IMR-90 (cell line): ENCODE measurements at regions not wholly inside any gene's neighbourhood (a gene's known extent, or its start where the extent isn't known, plus 50 kb on each side); places are given as distances from the start of the nearest gene placed in this dataset.

Source experiments
- ATAC-seq: fragments of 200-7000 bp; cut with Tn5 transposase; 2 replicates; pipeline ENCODE4 v1.9.1; 2020; ENCODE audit warnings: low read depth, mild to moderate bottlenecking, moderate library complexity
- BruUV-seq: library from RNA; stranded (reverse); fragments of 400-500 nt; replicated peaks from 2 replicates; lab custom pipeline; 2021; lab: Mats Ljungman, UMichigan
- CTCF ChIA-PET: fragments of 300-600 bp; formaldehyde crosslinking; extraction: SDS; loops from one replicate; lab custom pipeline; 2021; ENCODE audit warnings: antibody characterized with exemption; lab: Yijun Ruan, JAX
- POLR2A ChIA-PET: fragments of 300-600 bp; sonication (Branson Sonifier 250); formaldehyde crosslinking; loops from one replicate; lab custom pipeline; 2022; ENCODE audit warnings: antibody characterized with exemption; ENCODE audit not compliant: unreplicated experiment; lab: Charles Lee
- DNase-seq: peaks from one replicate; pipeline ENCODE4 v3.0.0; 2013
- H2AFZ ChIP-seq: replicated peaks from 2 replicates; pipeline ENCODE3; 2013; ENCODE audit warnings: low read length, mild to moderate bottlenecking; ENCODE audit not compliant: poor library complexity
- H2AK5ac ChIP-seq: 2 replicates; pipeline ENCODE4 v1.6.1; 2013; ENCODE audit warnings: low read depth, low read length, inconsistent platforms
- H2AK9ac ChIP-seq: replicated peaks from 2 replicates; pipeline ENCODE3; 2013; ENCODE audit warnings: mild to moderate bottlenecking, low read depth, low read length, moderate library complexity; ENCODE audit not compliant: poor library complexity
- H2BK120ac ChIP-seq: 2 replicates; pipeline ENCODE4 v1.6.1; 2013; ENCODE audit warnings: low read depth, low read length, inconsistent platforms
- H2BK15ac ChIP-seq: 3 replicates; pipeline ENCODE4 v1.6.1; 2013; ENCODE audit warnings: low read depth, low read length, inconsistent platforms
- H2BK20ac ChIP-seq: 2 replicates; pipeline ENCODE4 v1.6.1; 2013; ENCODE audit warnings: low read depth, mild to moderate bottlenecking, inconsistent platforms, low read length, moderate library complexity
- H2BK5ac ChIP-seq: 2 replicates; pipeline ENCODE4 v1.6.1; 2013; ENCODE audit warnings: mild to moderate bottlenecking, low read depth, low read length, inconsistent platforms; ENCODE audit not compliant: poor library complexity, severe bottlenecking
- H3K14ac ChIP-seq: replicated peaks from 2 replicates; pipeline ENCODE4 v1.6.1; 2013; ENCODE audit warnings: low read depth, low read length, inconsistent platforms
- H3K18ac ChIP-seq: 2 replicates; pipeline ENCODE4 v1.6.1; 2013; ENCODE audit warnings: low read depth, low read length, control low read depth
- H3K23ac ChIP-seq: 2 replicates; pipeline ENCODE4 v1.6.1; 2013; ENCODE audit warnings: low read depth, low read length, inconsistent platforms
- H3K27ac ChIP-seq: 2 replicates; pipeline ENCODE4 v1.5.1; 2013; ENCODE audit warnings: mild to moderate bottlenecking, control low read depth, low read length; ENCODE audit not compliant: insufficient read depth
- H3K27me3 ChIP-seq: 2 replicates; pipeline ENCODE4 v1.6.1; 2013; ENCODE audit warnings: low read length; ENCODE audit not compliant: control insufficient read depth, insufficient read depth
- H3K36me3 ChIP-seq: 2 replicates; pipeline ENCODE4 v1.6.1; 2013; ENCODE audit warnings: low read length, mixed read lengths; ENCODE audit not compliant: control insufficient read depth, insufficient read depth
- H3K4ac ChIP-seq: 2 replicates; pipeline ENCODE4 v1.6.1; 2013; ENCODE audit warnings: low read depth, low read length, inconsistent platforms
- H3K4me1 ChIP-seq: 2 replicates; pipeline ENCODE4 v1.6.1; 2013; ENCODE audit warnings: low read length, mixed read lengths; ENCODE audit not compliant: control insufficient read depth, insufficient read depth
- H3K4me2 ChIP-seq: 2 replicates; pipeline ENCODE4 v1.6.1; 2013; ENCODE audit warnings: low read depth, mild to moderate bottlenecking, control low read depth, low read length, moderate library complexity
- H3K4me3 ChIP-seq: 2 replicates; pipeline ENCODE4 v1.5.1; 2013; ENCODE audit warnings: low read depth, mild to moderate bottlenecking, control low read depth, low read length, moderate library complexity; ENCODE audit not compliant: insufficient read depth
- H3K56ac ChIP-seq: 2 replicates; pipeline ENCODE4 v1.6.1; 2013; ENCODE audit warnings: low read length, inconsistent platforms; ENCODE audit not compliant: insufficient read depth; ENCODE audit errors: extremely low read depth
- H3K79me1 ChIP-seq, 2 experiments: 2 replicates each; pipeline ENCODE4 v1.6.1; 2013; ENCODE audit warnings: low read length in 2 of 2, inconsistent platforms in 1 of 2, low read depth in 1 of 2
- H3K9ac ChIP-seq: 2 replicates; pipeline ENCODE4 v1.6.1; 2013; ENCODE audit warnings: low read depth, low read length, control low read depth
- H3K9me1 ChIP-seq: 2 replicates; pipeline ENCODE4 v1.6.1; 2013; ENCODE audit warnings: low read length, inconsistent platforms; ENCODE audit not compliant: insufficient read depth
- H3K9me3 ChIP-seq: 2 replicates; pipeline ENCODE4 v1.6.1; 2013; ENCODE audit warnings: low read length; ENCODE audit not compliant: control insufficient read depth, insufficient read depth
- H4K20me1 ChIP-seq: 2 replicates; pipeline ENCODE4 v1.6.1; 2013; ENCODE audit warnings: low read length, inconsistent platforms; ENCODE audit not compliant: insufficient read depth
- H4K5ac ChIP-seq: 2 replicates; pipeline ENCODE4 v1.6.1; 2013; ENCODE audit warnings: mild to moderate bottlenecking, low read depth, low read length, control low read depth
- H4K8ac ChIP-seq, 2 experiments: 2 replicates each; pipeline ENCODE4 v1.6.1; 2013; ENCODE audit warnings: low read depth in 2 of 2, low read length in 2 of 2, control low read depth in 1 of 2, inconsistent platforms in 1 of 2
- H4K91ac ChIP-seq: 2 replicates; pipeline ENCODE4 v1.6.1; 2013; ENCODE audit warnings: low read depth, low read length, inconsistent platforms; ENCODE audit not compliant: insufficient read depth
- MXI1 ChIP-seq: IDR thresholded peaks from 2 replicates; pipeline ENCODE4 v1.6.1; 2012; ENCODE audit warnings: low read depth, mild to moderate bottlenecking, low read length, moderate library complexity, borderline replicate concordance
- WGBS, 2 experiments: methylation state at CpG; one replicate each; pipeline versions ENCODE4 v1.1.5 to v1.1.7; 2013; ENCODE audit warnings: missing lambda C conversion rate in 2 of 2; ENCODE audit not compliant: insufficient read length in 1 of 2; ENCODE audit errors: extremely low coverage in 2 of 2; 5-methylcytosine and 5-hydroxymethylcytosine counted together
- dilution Hi-C: fragments of 300-500 bp; cut with HindIII; formaldehyde crosslinking; loops from one replicate; pipeline ENCODE4 v1.14.3; 2018; ENCODE audit warnings: low sequenced_read_pairs; ENCODE audit not compliant: unreplicated experiment
- in situ Hi-C: fragments of 300-500 bp; cut with MboI; formaldehyde crosslinking; loops from 3 replicates; pipeline ENCODE4 v1.14.3; 2019; ENCODE audit warnings: low sequenced_read_pairs, inconsistent platforms, mixed read lengths
- intact Hi-C: fragments of 100-400 bp; cut with micrococcal nuclease; formaldehyde crosslinking; loops from 2 replicates; pipeline ENCODE4 v1.10.0; 2022

DNA sequence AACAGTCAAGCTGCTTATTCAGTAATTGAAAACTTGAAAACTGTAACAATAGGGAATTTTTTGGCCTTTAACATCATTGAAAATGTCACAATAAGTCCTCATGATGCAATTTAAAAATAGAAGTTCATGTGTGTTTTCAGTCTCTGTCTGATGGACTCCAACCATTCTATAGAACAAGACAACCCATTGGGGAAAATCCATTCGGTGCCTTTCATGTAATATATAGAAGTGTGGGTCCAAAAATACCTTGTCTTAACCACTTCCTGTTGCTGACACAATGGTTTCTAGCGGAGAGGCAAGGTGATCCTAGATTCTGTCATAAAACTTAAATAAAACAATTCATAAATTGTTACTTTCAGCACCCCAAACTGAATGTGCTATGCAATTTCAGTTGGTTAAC is 1131.3 kb upstream of the MAP3K7 start:
- Histone ChIP-seq H2BK15ac (no peak overlapping the region), H2AFZ (no peak overlapping the region), H2BK120ac (no peak overlapping the region), H4K5ac (no peak overlapping the region), H3K9me3 (no peaks in the 10 kb centered on the region), H3K36me3 (no peaks in the 10 kb centered on the region), H3K79me1 (no peaks in the 10 kb centered on the region), H3K27me3 (no peaks in the 10 kb centered on the region), H3K14ac (no peak overlapping the region), H2BK5ac (no peak overlapping the region), H4K8ac (no peak overlapping the region), H3K4me1 (no peaks in the 10 kb centered on the region), H3K9ac (no peak overlapping the region), H2AK5ac (no peak overlapping the region), H3K9me1 (no peaks in the 10 kb centered on the region), H3K27ac (no peak overlapping the region), H3K56ac (no peak overlapping the region), H3K4me3 (no peak overlapping the region), H3K18ac (no peak overlapping the region), H4K20me1 (no peaks in the 10 kb centered on the region), H4K91ac (no peak overlapping the region), H3K23ac (no peak overlapping the region), H3K4me2 (no peak overlapping the region), H2AK9ac (no peak overlapping the region), H2BK20ac (no peak overlapping the region), H3K4ac (no peak overlapping the region)
- dilution Hi-C loops: no loop called here
- WGBS, 2 experiments: no CpG with 5 or more reads among the region's 2 CpGs
- intact Hi-C loops: no loop called here
- no peak for ATAC-seq
- CTCF ChIA-PET: no interaction called here
- in situ Hi-C loops: no loop called here
- POLR2A ChIA-PET: no interaction called here
- no peak for TF ChIP-seq MXI1
- no peak for DNase-seq
- no TSS peak for BruUV-seq
